HG02759 (cell line): ENCODE measurements at regions not wholly inside any gene's neighbourhood (a gene's known extent, or its start where the extent isn't known, plus 50 kb on each side); places are given as distances from the start of the nearest gene placed in this dataset.

Experiments used
- ATAC-seq: cut with Tn5 transposase; IDR thresholded peaks from one replicate; pipeline ENCODE4 v1.9.1; 2021; ENCODE audit warnings: mild to moderate bottlenecking, moderate library complexity; ENCODE audit not compliant: unreplicated experiment

GRCh38 chr10:120279196-120279595 lies 177.8 kb upstream of the PLPP4 start:
- ATAC-seq = no peak

- no peak for ATAC-seq
Observed at GRCh38 chr10:120282421-120282820, 174.6 kb upstream of the PLPP4 start.

- ATAC-seq = no peak
Observed at GRCh38 chr10:120282846-120283492, 174.1 kb upstream of the PLPP4 start.

GRCh38 chr10:120285408-120285807 lies 171.6 kb upstream of the PLPP4 start:
- ATAC-seq = no peak

GRCh38 chr10:120286280-120286679 lies 170.7 kb upstream of the PLPP4 start:
- no peak for ATAC-seq

GRCh38 chr10:120300513-120300912 lies 156.5 kb upstream of the PLPP4 start:
- ATAC-seq = no peak

- no peak for ATAC-seq
Observed at GRCh38 chr10:120308589-120308988, 148.4 kb upstream of the PLPP4 start.

GRCh38 chr10:120313715-120314114 lies 143.3 kb upstream of the PLPP4 start:
- no peak for ATAC-seq

GRCh38 chr10:120314442-120314841 lies 142.6 kb upstream of the PLPP4 start:
- ATAC-seq = no peak

GRCh38 chr10:120318862-120319261 lies 138.2 kb upstream of the PLPP4 start:
- ATAC-seq = no peak

GRCh38 chr10:120327675-120328074 lies 129.4 kb upstream of the PLPP4 start:
- ATAC-seq = no peak

- no peak for ATAC-seq
Observed at GRCh38 chr10:120328647-120329046, 128.4 kb upstream of the PLPP4 start.

- no peak for ATAC-seq
Observed at GRCh38 chr10:120335553-120335952, 121.5 kb upstream of the PLPP4 start.

GRCh38 chr10:120336306-120336910 lies 120.6 kb upstream of the PLPP4 start:
- ATAC-seq = no peak

GRCh38 chr10:120336911-120337540 lies 120.0 kb upstream of the PLPP4 start:
- ATAC-seq = no peak

- no peak for ATAC-seq
Observed at GRCh38 chr10:120342115-120342714, 114.8 kb upstream of the PLPP4 start.

- no peak for ATAC-seq
Observed at GRCh38 chr10:120345186-120345585, 111.8 kb upstream of the PLPP4 start.

- ATAC-seq = no peak
Observed at GRCh38 chr10:120347644-120348043, 109.4 kb upstream of the PLPP4 start.

GRCh38 chr10:120349069-120349468 lies 108.0 kb upstream of the PLPP4 start:
- ATAC-seq = no peak

GRCh38 chr10:120355425-120355824 lies 101.6 kb upstream of the PLPP4 start:
- ATAC-seq = no peak

- no peak for ATAC-seq
Observed at GRCh38 chr10:120360571-120360970, 96.5 kb upstream of the PLPP4 start.

GRCh38 chr10:120365872-120366271 lies 91.2 kb upstream of the PLPP4 start:
- ATAC-seq = no peak
